GM12864 (cell line): ENCODE measurements at regions not wholly inside any gene's neighbourhood (a gene's known extent, or its start where the extent isn't known, plus 50 kb on each side); places are given as distances from the start of the nearest gene placed in this dataset.

ENCODE experiments used
- DNase-seq: peaks from one replicate; pipeline ENCODE4 v3.0.0-alpha.2; 2011; ENCODE audit warnings: low read depth
- H3K4me3 ChIP-seq: 2 replicates; pipeline ENCODE4 v1.5.1; 2011; ENCODE audit warnings: mild to moderate bottlenecking, low read depth, low read length, control low read depth
- TF ChIP-seq, protein P1 (sequence below): IDR thresholded peaks from 2 replicates; pipeline ENCODE4 v1.5.1; 2011; ENCODE audit warnings: low read depth, mild to moderate bottlenecking, moderate library complexity, low read length, control low read depth, inconsistent platforms; ENCODE audit errors: missing control alignments

- TF ChIP-seq, protein P1, sequence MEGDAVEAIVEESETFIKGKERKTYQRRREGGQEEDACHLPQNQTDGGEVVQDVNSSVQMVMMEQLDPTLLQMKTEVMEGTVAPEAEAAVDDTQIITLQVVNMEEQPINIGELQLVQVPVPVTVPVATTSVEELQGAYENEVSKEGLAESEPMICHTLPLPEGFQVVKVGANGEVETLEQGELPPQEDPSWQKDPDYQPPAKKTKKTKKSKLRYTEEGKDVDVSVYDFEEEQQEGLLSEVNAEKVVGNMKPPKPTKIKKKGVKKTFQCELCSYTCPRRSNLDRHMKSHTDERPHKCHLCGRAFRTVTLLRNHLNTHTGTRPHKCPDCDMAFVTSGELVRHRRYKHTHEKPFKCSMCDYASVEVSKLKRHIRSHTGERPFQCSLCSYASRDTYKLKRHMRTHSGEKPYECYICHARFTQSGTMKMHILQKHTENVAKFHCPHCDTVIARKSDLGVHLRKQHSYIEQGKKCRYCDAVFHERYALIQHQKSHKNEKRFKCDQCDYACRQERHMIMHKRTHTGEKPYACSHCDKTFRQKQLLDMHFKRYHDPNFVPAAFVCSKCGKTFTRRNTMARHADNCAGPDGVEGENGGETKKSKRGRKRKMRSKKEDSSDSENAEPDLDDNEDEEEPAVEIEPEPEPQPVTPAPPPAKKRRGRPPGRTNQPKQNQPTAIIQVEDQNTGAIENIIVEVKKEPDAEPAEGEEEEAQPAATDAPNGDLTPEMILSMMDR = no peak
- H3K4me3 ChIP-seq = no peak overlapping the region
- no peak for DNase-seq
These were observed 95.7 kb downstream of the ICOS start for GRCh38 chr2:204032301-204032700.

GRCh38 chr2:204033611-204034495 is 97.3 kb downstream of the ICOS start:
- TF ChIP-seq, protein P1 = no peak

DNA sequence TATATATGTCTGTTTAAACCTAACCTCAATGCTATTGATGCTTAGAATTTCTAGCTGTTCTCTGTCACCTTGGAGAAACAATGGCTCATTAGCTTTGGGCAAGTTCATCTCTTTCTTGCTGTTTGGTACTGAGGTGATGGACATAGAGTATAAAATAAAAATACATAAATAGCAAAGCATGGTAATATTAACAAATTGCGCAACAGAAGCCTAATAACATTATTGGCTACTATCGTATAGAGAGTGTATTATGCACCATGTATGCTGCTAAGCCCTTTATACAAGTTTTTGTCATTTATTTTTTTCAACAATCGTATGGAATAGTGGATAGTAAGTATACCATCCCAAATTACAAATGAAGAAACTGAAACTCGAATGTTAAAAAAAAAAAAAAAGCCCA is 100.1 kb downstream of the ICOS start:
- TF ChIP-seq, protein P1 = no peak
- no peak for DNase-seq

More at GRCh38 chr2:204033611-204034495, 97.3 kb downstream of the ICOS start:
- H3K4me3 ChIP-seq = no peak overlapping the region
- no peak for DNase-seq

GRCh38 chr2:204037286-204037685 is 100.7 kb downstream of the ICOS start:
- no peak for DNase-seq
- TF ChIP-seq, protein P1 = no peak
- no peak overlapping the region for H3K4me3 ChIP-seq

More for the DNA sequence above, 100.1 kb downstream of the ICOS start:
- no peak overlapping the region for H3K4me3 ChIP-seq

- no peak overlapping the region for H3K4me3 ChIP-seq
- TF ChIP-seq, protein P1 = no peak
- no peak for DNase-seq
These were observed 102.8 kb downstream of the ICOS start for GRCh38 chr2:204039298-204039838.

DNA sequence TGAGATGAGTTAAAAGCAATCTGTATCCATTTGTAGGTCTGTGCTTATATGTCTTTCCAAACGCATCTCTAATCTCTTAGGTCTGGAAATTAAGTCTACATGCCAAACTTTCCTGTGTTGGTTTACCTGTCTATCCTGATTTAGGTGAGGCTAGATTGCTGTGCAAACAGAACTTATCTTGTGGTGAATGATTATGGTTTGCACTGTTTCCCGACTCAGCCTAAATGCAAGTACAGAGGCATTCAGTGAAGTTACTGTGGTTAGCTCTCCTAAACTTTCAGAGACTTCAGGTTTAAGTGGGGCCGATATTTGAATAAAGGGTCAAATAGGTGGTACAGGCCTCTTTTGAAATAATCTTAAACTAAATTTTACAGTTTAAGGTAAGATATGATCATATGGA is 103.5 kb downstream of the ICOS start:
- H3K4me3 ChIP-seq = no peak overlapping the region
- TF ChIP-seq, protein P1 = no peak
- DNase-seq = no peak
